ENCODE measurements at regions not wholly inside any gene's neighbourhood (a gene's known extent, or its start where the extent isn't known, plus 50 kb on each side); places are given as distances from the start of the nearest gene placed in this dataset.
"Not testable (repeated sequence)": the region's sequence is repeated elsewhere in the genome, so short reads cannot be mapped to it uniquely, and the experiment has no call there.

- TF ChIP-seq CTCF, EZH2phosphoT487 (IDR thresholded peaks at IDR 0.05): not testable (repeated sequence)
Observed at GRCh38 chr10:30703446-30703845, 73.9 kb upstream of the LYZL2 start.
